Gastroesophageal sphincter (tissue), 4 donors: ENCODE measurements at regions not wholly inside any gene's neighbourhood (a gene's known extent, or its start where the extent isn't known, plus 50 kb on each side); places are given as distances from the start of the nearest gene placed in this dataset.

Source experiments
- ATAC-seq: fragments of 150-250 bp; one replicate; pipeline ENCODE4 v1.9.1; 2016; ENCODE audit warnings: mild to moderate bottlenecking, moderate library complexity
- H3K27ac ChIP-seq, 4 donors: fragments of 200-600 bp; sonication (generic) in 3 of 4; 1 replicate in 3 of 4; 2 replicates in 1 of 4; pipeline ENCODE4 v1.5.1; 2016 to 2019
- H3K27me3 ChIP-seq: fragments of 200-600 bp; sonication (generic); one replicate; pipeline ENCODE4 v1.5.1; 2019
- H3K36me3 ChIP-seq, 2 donors: fragments of 200-600 bp; sonication (generic); one replicate each; pipeline ENCODE4 v1.5.1; 2019; ENCODE audit warnings: control low read depth in 1 of 2
- H3K4me1 ChIP-seq, 3 donors: fragments of 200-600 bp; sonication (generic); 1 replicate in 2 of 3; 2 replicates in 1 of 3; pipeline ENCODE4 v1.5.1; 2016 to 2019; ENCODE audit warnings: control low read depth in 2 of 3
- H3K4me3 ChIP-seq, 2 donors: fragments of 200-600 bp; sonication (generic); one replicate each; pipeline ENCODE4 v1.5.1; 2019; ENCODE audit warnings: mild to moderate bottlenecking in 1 of 2, moderate library complexity in 1 of 2
- H3K9me3 ChIP-seq, 3 donors: fragments of 200-600 bp; sonication (generic); one replicate each; pipeline ENCODE4 v1.5.1; 2017 to 2019; ENCODE audit warnings: control low read depth in 2 of 3
- EP300 ChIP-seq: sonication (generic); formaldehyde crosslinking; IDR thresholded peaks from one replicate; pipeline ENCODE4 v1.6.1; 2017; ENCODE audit warnings: antibody characterized with exemption, mild to moderate bottlenecking
- POLR2A ChIP-seq, 2 donors: fragments of 450-650 bp; IDR thresholded peaks; one replicate each; pipeline ENCODE4 v1.6.1; 2017; ENCODE audit warnings: antibody characterized with exemption in 2 of 2, mild to moderate bottlenecking in 2 of 2, moderate library complexity in 1 of 2
- POLR2AphosphoS5 ChIP-seq: sonication (generic); formaldehyde crosslinking; IDR thresholded peaks from one replicate; pipeline ENCODE4 v1.6.1; 2017; ENCODE audit warnings: antibody characterized with exemption
- WGBS, 2 donors: methylation state at CpG; one replicate each; pipeline ENCODE4 v1.1.5; 2018; ENCODE audit warnings: low coverage in 1 of 2; 5-methylcytosine and 5-hydroxymethylcytosine counted together
- TF ChIP-seq, protein P1 (sequence below), 4 experiments: fragments of 200-600 bp in 2 of 4; fragments of 450-650 bp in 2 of 4; sonication (generic) in 1 of 4; IDR thresholded peaks; one replicate each; pipeline ENCODE4 v1.5.1; 2017 to 2019; ENCODE audit warnings: antibody characterized with exemption in 4 of 4, mild to moderate bottlenecking in 2 of 4, moderate library complexity in 2 of 4

DNA sequence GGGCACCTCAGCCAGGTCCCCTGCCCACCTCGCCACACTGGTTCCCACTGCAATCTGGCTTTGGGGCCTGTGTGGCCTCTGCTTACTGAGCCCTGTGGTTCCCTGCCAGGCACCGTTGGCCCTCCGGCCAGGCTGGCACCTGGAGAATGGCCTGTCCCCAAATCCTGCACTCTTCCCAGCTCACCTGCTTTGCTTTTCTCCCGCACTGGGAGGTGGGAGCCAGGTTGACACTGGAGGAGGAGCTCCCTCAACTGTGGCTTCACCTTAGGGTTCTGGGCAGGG, 97.0 kb downstream of the SCGB2B2 start:
- H3K4me3 ChIP-seq = no peak overlapping the region
- 100% methylated on average over 2 of the region's 4 CpGs; no CpG with 5 or more reads in 1 of the 2 donors for WGBS, 2 donors
- TF ChIP-seq POLR2AphosphoS5 (no peak), POLR2A (IDR thresholded peaks at IDR 0.05) (no peak), EP300 (no peak)
- TF ChIP-seq, protein P1, sequence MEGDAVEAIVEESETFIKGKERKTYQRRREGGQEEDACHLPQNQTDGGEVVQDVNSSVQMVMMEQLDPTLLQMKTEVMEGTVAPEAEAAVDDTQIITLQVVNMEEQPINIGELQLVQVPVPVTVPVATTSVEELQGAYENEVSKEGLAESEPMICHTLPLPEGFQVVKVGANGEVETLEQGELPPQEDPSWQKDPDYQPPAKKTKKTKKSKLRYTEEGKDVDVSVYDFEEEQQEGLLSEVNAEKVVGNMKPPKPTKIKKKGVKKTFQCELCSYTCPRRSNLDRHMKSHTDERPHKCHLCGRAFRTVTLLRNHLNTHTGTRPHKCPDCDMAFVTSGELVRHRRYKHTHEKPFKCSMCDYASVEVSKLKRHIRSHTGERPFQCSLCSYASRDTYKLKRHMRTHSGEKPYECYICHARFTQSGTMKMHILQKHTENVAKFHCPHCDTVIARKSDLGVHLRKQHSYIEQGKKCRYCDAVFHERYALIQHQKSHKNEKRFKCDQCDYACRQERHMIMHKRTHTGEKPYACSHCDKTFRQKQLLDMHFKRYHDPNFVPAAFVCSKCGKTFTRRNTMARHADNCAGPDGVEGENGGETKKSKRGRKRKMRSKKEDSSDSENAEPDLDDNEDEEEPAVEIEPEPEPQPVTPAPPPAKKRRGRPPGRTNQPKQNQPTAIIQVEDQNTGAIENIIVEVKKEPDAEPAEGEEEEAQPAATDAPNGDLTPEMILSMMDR (IDR thresholded peaks at IDR 0.05) = no peak

DNA sequence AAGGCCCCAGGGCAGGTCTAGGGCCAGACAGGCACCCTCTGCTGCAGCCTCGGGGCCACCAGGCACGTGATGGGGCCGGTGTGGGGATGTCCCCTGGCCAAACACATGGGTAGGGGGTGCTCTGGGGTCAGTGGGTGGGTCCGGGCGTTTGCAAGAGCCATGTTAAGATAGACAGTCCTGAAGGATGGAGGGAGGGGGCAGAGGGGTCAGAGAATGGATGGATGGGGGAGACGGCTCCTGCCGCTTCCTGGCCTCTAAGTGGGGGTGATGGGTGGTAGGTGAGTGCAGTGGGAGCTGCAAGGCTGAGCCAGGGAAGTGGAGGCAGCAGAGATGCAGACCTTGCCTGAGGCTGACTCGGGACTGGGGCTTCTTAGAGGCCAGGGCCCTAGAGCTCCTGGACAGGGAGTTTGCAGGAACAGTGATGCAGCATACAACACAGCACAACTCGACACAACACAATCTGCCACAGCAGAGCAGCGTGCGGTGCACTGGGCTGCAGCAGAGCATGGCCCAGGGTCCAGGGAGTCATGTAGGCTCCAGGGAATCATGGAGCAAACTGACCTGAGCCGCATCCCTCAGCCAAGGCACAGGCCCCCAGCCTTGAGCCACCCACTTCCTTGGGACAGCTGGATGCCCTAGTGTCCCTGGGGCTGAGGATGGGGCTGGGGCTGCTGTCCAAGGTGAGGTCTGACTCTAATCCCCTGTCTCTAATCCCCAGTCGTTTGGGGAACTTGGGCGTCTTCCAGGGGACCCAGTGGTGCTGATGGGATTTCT, 97.5 kb downstream of the SCGB2B2 start:
- H3K27ac ChIP-seq = no peak overlapping the region
- H3K27me3 ChIP-seq = peaks cover 28% of the 10 kb centered on the region
- WGBS, 2 donors = 48 to 77% methylated on average over 2 to 5 of the region's 14 CpGs
- no peaks in the 10 kb centered on the region for H3K36me3 ChIP-seq
- ATAC-seq = no peak
- peaks cover 0 to 6% (median 0%) of the 10 kb centered on the region in 3 donors for H3K4me1 ChIP-seq
- H3K4me3 ChIP-seq = no peak overlapping the region
- no peak for TF ChIP-seq POLR2A (IDR thresholded peaks at IDR 0.05)
- TF ChIP-seq, protein P1 (IDR thresholded peaks at IDR 0.05) = no peak
- no peak for TF ChIP-seq EP300
- TF ChIP-seq POLR2AphosphoS5 = no peak
- peaks cover 0 to 3% (median 0%) of the 10 kb centered on the region in 3 donors for H3K9me3 ChIP-seq

More for the DNA sequence above, 97.0 kb downstream of the SCGB2B2 start:
- peaks cover 0 to 4% (median 0%) of the 10 kb centered on the region in 3 donors for H3K9me3 ChIP-seq
- no peaks in the 10 kb centered on the region for H3K36me3 ChIP-seq
- peaks cover 0 to 6% (median 0%) of the 10 kb centered on the region in 3 donors for H3K4me1 ChIP-seq
- ATAC-seq = no peak
- no peak overlapping the region for H3K27ac ChIP-seq
- H3K27me3 ChIP-seq = peaks cover 28% of the 10 kb centered on the region

DNA sequence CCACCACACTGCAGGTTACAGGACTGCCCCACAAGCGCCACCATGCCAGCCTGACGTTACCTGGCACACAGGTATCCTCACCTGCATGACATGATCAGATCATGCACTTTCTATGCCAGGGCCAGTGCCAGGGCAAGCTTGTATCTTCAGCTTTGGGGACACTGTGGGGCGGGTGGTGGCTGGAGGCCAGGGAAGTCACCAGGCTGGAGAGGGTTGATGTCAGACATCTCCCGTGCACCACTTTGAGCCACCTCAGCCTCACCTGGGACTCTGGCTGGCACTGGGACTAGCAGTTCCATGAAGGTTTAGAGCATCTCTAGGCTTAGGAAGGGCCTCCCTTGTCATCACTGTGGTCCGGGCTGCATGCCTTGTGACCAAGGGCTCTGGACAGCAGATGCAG, 97.2 kb downstream of the WTIP start:
- H3K4me1 ChIP-seq = peaks cover 0 to 6% (median 0%) of the 10 kb centered on the region in 3 donors
- no peaks in the 10 kb centered on the region for H3K36me3 ChIP-seq
- no peaks in the 10 kb centered on the region for H3K9me3 ChIP-seq
- no CpG with 5 or more reads among the region's 5 CpGs for whole genome bisulfite sequencing, 2 donors
- no peak overlapping the region for H3K27ac ChIP-seq
- H3K27me3 ChIP-seq = peaks cover 28% of the 10 kb centered on the region
- no peak overlapping the region for H3K4me3 ChIP-seq
- TF ChIP-seq POLR2A (IDR thresholded peaks at IDR 0.05) (no peak), POLR2AphosphoS5 (no peak), EP300 (no peak)
- TF ChIP-seq, protein P1 (IDR thresholded peaks at IDR 0.05) = no peak
- ATAC-seq = no peak

DNA sequence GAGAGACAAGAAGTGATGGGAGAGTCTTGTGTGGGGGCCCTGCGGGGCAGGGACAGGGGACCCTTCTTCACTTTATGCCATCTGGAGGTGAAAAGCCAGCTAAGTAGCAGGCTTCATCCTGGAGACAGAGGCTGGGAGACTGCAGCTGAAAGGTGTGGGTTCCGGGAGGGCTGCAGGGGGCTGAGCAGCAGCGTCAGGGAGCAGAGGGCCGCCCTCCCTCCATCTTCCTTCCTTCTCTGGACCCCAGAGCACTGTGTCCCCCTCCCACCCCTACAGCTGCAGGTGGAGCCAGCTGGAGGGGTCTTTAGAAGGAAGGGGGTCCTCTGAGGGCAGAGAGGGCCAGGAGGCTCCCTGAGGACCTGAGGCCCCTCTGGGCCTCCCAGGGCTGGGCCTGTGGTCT, 96.6 kb downstream of the WTIP start:
- TF ChIP-seq POLR2A (IDR thresholded peaks at IDR 0.05) (no peak), EP300 (no peak), POLR2AphosphoS5 (no peak)
- TF ChIP-seq, protein P1 (IDR thresholded peaks at IDR 0.05) = no peak
- no peak for ATAC-seq
- no peaks in the 10 kb centered on the region for H3K9me3 ChIP-seq
- WGBS, 2 donors = 39 to 63% methylated on average over 1 to 3 of the region's 4 CpGs
- peaks cover 0 to 6% (median 0%) of the 10 kb centered on the region in 3 donors for H3K4me1 ChIP-seq
- no peak overlapping the region for H3K27ac ChIP-seq
- peaks cover 28% of the 10 kb centered on the region for H3K27me3 ChIP-seq
- no peaks in the 10 kb centered on the region for H3K36me3 ChIP-seq
- H3K4me3 ChIP-seq = no peak overlapping the region

DNA sequence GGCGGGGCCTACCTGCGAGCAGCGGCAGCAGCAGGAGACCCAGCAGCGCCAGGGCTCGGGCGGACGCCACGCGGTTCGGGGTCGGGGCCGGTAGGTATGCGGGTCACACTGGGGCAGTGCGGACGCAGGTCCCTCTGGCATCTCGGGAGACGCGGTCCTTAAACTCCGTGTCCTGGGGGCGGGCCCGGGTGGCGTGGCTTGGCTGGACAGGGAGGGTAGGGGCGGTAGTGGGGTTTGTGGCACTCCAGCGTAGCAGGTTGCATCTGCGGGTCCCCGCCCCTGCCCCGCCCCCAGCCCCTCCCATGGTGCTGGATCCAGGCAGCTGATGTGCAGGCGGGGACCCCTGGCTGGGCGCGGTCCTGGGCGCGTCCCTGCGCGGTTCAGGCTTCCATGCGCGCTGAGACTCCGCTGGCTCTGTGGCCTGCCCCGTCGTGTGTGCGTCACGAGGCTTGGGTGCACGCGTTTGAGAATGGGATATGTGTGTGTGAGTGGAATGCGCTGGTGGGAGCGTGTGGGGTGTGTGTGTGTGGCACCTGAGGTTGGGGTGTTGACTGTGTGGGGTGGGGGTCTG, 96.1 kb downstream of the WTIP start:
- H3K9me3 ChIP-seq = peaks cover 0 to 5% (median 0%) of the 10 kb centered on the region in 3 donors
- no peaks in the 10 kb centered on the region for H3K36me3 ChIP-seq
- peaks cover 0 to 6% (median 0%) of the 10 kb centered on the region in 3 donors for H3K4me1 ChIP-seq
- H3K27ac ChIP-seq = no peak overlapping the region
- H3K4me3 ChIP-seq = no peak overlapping the region
- no CpG with 5 or more reads among the region's 45 CpGs for WGBS, 2 donors
- peaks cover 28% of the 10 kb centered on the region for H3K27me3 ChIP-seq
- TF ChIP-seq, protein P1 (IDR thresholded peaks at IDR 0.05) = no peak
- TF ChIP-seq EP300 (no peak), POLR2AphosphoS5 (no peak), POLR2A (IDR thresholded peaks at IDR 0.05) (no peak)
- ATAC-seq = no peak
